Vagina (tissue), 2 donors: ENCODE measurements at regions not wholly inside any gene's neighbourhood (a gene's known extent, or its start where the extent isn't known, plus 50 kb on each side); places are given as distances from the start of the nearest gene placed in this dataset.

Experiments used
- DNase-seq, 2 donors: peaks; one replicate each; pipeline ENCODE4 v3.0.0-alpha.2; 2017; ENCODE audit errors: extremely low spot score in 2 of 2
- H3K27ac ChIP-seq: fragments of 200-600 bp; sonication (generic); one replicate; pipeline ENCODE4 v1.5.1; 2019
- H3K27me3 ChIP-seq: fragments of 200-600 bp; sonication (generic); one replicate; pipeline ENCODE4 v1.5.1; 2019
- H3K36me3 ChIP-seq, 2 donors: fragments of 200-600 bp; sonication (generic); one replicate each; pipeline ENCODE4 v1.5.1; 2017 to 2019
- H3K4me1 ChIP-seq: fragments of 200-600 bp; sonication (generic); one replicate; pipeline ENCODE4 v1.5.1; 2019
- H3K4me3 ChIP-seq, 2 donors: fragments of 200-600 bp; sonication (generic); 1 replicate in 1 of 2; 2 replicates in 1 of 2; pipeline ENCODE4 v1.5.1; 2016 to 2019
- H3K9me3 ChIP-seq: fragments of 200-600 bp; sonication (generic); one replicate; pipeline ENCODE4 v1.5.1; 2019
- POLR2A ChIP-seq, 2 donors: fragments of 450-650 bp; IDR thresholded peaks; one replicate each; pipeline ENCODE4 v1.6.1; 2017; ENCODE audit warnings: antibody characterized with exemption in 2 of 2, mild to moderate bottlenecking in 2 of 2, moderate library complexity in 2 of 2
- POLR2AphosphoS5 ChIP-seq, 2 donors: sonication (generic); formaldehyde crosslinking; IDR thresholded peaks; one replicate each; pipeline ENCODE4 v1.9.0; 2017; ENCODE audit warnings: antibody characterized with exemption in 2 of 2, mild to moderate bottlenecking in 2 of 2, low read depth in 1 of 2; ENCODE audit not compliant: insufficient read depth in 1 of 2
- intact Hi-C: fragments of 100-400 bp; cut with DNase I; formaldehyde crosslinking; loops from one replicate; pipeline ENCODE4 v1.15.1; 2023
- TF ChIP-seq, protein P1 (sequence below), 3 experiments: fragments of 450-650 bp in 2 of 3; fragments of 200-600 bp in 1 of 3; sonication (generic) in 1 of 3; IDR thresholded peaks; one replicate each; pipeline ENCODE4 v1.5.1; 2017 to 2019; ENCODE audit warnings: antibody characterized with exemption in 3 of 3, mild to moderate bottlenecking in 2 of 3, moderate library complexity in 2 of 3

DNA sequence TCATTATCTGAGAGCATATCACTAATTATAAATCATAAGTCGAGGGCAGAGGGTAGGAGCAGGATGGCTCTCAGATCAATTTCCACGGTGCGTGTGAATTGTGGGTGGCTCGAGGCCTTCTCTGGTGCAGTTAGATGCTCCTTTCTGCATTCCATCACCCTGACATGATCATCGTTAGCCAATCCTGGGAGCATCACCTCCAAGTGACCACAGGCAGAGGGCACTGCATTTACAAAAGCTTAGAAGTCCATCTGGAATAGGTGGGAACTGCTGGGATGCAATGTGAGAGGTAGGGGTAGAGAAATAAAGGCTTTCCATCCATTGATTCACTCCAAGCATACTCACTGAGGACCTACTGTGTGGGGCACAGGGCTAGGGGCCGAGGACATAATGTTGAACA lies 538.2 kb upstream of the TBX3 start:
- Histone ChIP-seq H3K4me3 (no peak overlapping the region), H3K9me3 (no peaks in the 10 kb centered on the region), H3K27me3 (no peaks in the 10 kb centered on the region), H3K4me1 (no peaks in the 10 kb centered on the region), H3K27ac (no peak overlapping the region), H3K36me3 (no peaks in the 10 kb centered on the region)
- intact Hi-C loops: no loop called here
- no peak for TF ChIP-seq POLR2AphosphoS5 (IDR thresholded peaks at IDR 0.05; ENCODE audit: insufficient read depth in 1 of 2, low read depth in 1 of 2)
- no peak for DNase-seq

DNA sequence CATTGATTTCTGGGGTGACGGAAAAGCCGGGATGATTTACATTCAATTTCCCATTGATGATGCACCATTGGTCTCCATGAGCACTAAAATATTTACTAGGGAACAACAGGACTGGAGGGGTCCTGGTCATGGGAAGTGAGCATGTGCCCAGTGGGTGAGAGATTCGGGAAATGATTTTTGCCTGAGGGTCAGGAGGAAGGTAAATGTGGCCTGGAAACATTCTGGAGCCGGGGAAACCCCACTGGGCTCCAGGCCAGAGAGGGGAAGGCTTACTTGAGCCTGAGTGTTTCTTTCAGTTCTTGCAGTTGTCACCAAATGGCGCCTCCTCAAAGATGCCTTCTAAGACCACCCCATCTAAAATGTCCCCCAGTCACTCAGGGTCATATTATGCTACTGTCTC lies 532.3 kb upstream of the TBX3 start:
- intact Hi-C loops: no loop called here
- H3K9me3 ChIP-seq: no peaks in the 10 kb centered on the region

DNA sequence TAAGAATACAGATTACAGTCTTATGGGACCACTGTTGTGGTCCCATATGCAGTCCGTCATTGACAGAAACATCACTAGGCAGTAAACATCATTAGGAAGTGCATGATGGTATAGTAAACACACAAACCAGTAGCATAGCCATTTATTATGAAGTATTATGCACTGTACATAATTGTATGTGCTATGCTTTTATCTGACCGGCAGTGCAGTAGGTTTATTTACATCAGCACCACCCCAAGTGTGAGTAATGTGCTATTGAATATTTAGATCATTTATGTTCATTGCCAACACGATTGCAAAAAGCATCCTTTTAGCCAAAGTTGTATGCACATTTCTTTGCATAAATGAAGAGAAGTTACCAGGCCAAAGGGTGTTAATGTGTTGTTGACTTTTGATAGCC lies 531.6 kb upstream of the TBX3 start:
- intact Hi-C loops: no loop called here
- TF ChIP-seq POLR2AphosphoS5 (IDR thresholded peaks at IDR 0.05; ENCODE audit: insufficient read depth in 1 of 2, low read depth in 1 of 2): no peak
- TF ChIP-seq POLR2A (IDR thresholded peaks at IDR 0.05): no peak
- TF ChIP-seq, protein P1, sequence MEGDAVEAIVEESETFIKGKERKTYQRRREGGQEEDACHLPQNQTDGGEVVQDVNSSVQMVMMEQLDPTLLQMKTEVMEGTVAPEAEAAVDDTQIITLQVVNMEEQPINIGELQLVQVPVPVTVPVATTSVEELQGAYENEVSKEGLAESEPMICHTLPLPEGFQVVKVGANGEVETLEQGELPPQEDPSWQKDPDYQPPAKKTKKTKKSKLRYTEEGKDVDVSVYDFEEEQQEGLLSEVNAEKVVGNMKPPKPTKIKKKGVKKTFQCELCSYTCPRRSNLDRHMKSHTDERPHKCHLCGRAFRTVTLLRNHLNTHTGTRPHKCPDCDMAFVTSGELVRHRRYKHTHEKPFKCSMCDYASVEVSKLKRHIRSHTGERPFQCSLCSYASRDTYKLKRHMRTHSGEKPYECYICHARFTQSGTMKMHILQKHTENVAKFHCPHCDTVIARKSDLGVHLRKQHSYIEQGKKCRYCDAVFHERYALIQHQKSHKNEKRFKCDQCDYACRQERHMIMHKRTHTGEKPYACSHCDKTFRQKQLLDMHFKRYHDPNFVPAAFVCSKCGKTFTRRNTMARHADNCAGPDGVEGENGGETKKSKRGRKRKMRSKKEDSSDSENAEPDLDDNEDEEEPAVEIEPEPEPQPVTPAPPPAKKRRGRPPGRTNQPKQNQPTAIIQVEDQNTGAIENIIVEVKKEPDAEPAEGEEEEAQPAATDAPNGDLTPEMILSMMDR (IDR thresholded peaks at IDR 0.05): no peak

More for the DNA sequence above, 532.3 kb upstream of the TBX3 start:
- Histone ChIP-seq H3K27me3 (no peaks in the 10 kb centered on the region), H3K36me3 (no peaks in the 10 kb centered on the region), H3K27ac (no peak overlapping the region), H3K4me1 (peaks cover 14% of the 10 kb centered on the region), H3K4me3 (no peak overlapping the region)
- TF ChIP-seq, protein P1 (IDR thresholded peaks at IDR 0.05): no peak
- TF ChIP-seq POLR2AphosphoS5 (IDR thresholded peaks at IDR 0.05; ENCODE audit: insufficient read depth in 1 of 2, low read depth in 1 of 2) (no peak), POLR2A (IDR thresholded peaks at IDR 0.05) (no peak)
- DNase-seq: no peak

DNA sequence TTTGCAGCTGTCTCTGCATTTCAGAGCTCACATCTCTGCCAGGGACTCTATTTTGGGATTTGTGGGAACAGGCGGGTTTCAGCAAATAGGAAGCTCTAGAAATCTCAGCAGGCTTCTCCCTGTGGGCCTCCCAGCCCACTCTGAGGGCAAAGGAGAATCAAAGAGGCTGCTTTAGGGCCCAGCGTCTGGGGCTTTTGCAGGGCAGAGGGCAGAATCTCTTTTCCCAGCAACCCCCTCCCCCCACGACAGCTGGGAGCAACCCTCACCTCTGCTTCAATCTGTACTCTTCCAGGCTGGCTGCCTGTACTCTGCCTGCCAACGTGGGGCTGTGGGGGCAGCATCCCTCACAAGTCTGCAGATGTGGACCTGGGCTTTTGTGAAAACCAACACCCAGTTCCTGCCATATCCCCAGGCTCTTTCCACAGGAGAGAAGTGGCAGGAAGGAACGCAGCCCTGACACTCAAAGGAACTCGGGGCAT lies 529.6 kb upstream of the TBX3 start:
- peak overlapping the region; percentile 57 for H3K27ac ChIP-seq
- no peaks in the 10 kb centered on the region for H3K36me3 ChIP-seq
- no peak for DNase-seq
- intact Hi-C loops: no loop called here
- H3K4me3 ChIP-seq: no peak overlapping the region
- no peaks in the 10 kb centered on the region for H3K27me3 ChIP-seq
- H3K9me3 ChIP-seq: no peaks in the 10 kb centered on the region
- peaks cover 14% of the 10 kb centered on the region for H3K4me1 ChIP-seq
- TF ChIP-seq POLR2AphosphoS5 (IDR thresholded peaks at IDR 0.05; ENCODE audit: insufficient read depth in 1 of 2, low read depth in 1 of 2) (no peak), POLR2A (IDR thresholded peaks at IDR 0.05) (no peak)
- TF ChIP-seq, protein P1 (IDR thresholded peaks at IDR 0.05): no peak

More for the DNA sequence above, 531.6 kb upstream of the TBX3 start:
- Histone ChIP-seq H3K27me3 (no peaks in the 10 kb centered on the region), H3K4me3 (no peak overlapping the region), H3K36me3 (no peaks in the 10 kb centered on the region), H3K4me1 (peaks cover 14% of the 10 kb centered on the region), H3K27ac (no peak overlapping the region), H3K9me3 (no peaks in the 10 kb centered on the region)
- DNase-seq: no peak

DNA sequence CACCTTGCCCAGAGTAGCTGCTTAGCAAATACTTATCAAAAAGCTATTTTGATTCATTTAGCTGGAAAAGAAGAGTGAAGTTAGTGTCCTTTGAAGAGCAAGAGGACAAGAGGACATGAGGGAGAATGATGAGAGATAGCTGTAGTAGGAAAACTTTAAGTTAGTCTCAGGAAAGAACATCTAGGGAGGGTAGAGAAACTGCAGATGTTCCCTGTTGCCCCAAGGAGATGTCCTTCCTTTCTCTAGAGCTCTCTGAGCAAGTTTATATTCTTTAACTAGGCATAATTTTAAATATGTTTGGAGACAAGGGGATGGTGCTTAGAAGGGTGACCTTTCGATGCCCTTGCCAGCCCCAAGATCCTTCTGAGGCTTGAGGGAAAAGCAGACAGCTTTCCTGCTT lies 529.1 kb upstream of the TBX3 start:
- peak overlapping the region; percentile 57 for H3K27ac ChIP-seq
- H3K4me3 ChIP-seq: no peak overlapping the region
- no peaks in the 10 kb centered on the region for H3K9me3 ChIP-seq
- DNase-seq: no peak
- H3K27me3 ChIP-seq: no peaks in the 10 kb centered on the region
- peaks cover 14% of the 10 kb centered on the region for H3K4me1 ChIP-seq
- no peaks in the 10 kb centered on the region for H3K36me3 ChIP-seq
- intact Hi-C loops: no loop called here
- TF ChIP-seq, protein P1 (IDR thresholded peaks at IDR 0.05): no peak
- TF ChIP-seq POLR2AphosphoS5 (IDR thresholded peaks at IDR 0.05; ENCODE audit: insufficient read depth in 1 of 2, low read depth in 1 of 2): no peak
- no peak for TF ChIP-seq POLR2A (IDR thresholded peaks at IDR 0.05)
